Mesodermal cell (in vitro differentiated cells): ENCODE measurements at regions not wholly inside any gene's neighbourhood (a gene's known extent, or its start where the extent isn't known, plus 50 kb on each side); places are given as distances from the start of the nearest gene placed in this dataset.

ENCODE experiments used
- H3K27ac ChIP-seq: 2 replicates; pipeline ENCODE4 v1.7.0; 2013; ENCODE audit warnings: mild to moderate bottlenecking, low read depth, low read length, moderate library complexity; ENCODE audit not compliant: severe bottlenecking
- H3K36me3 ChIP-seq: 2 replicates; pipeline ENCODE4 v1.7.1; 2013; ENCODE audit warnings: mild to moderate bottlenecking, low read length, moderate library complexity; ENCODE audit not compliant: control insufficient read depth, insufficient read depth
- H3K4me1 ChIP-seq: one replicate; pipeline ENCODE4 v1.7.1; 2013; ENCODE audit warnings: mild to moderate bottlenecking, low read length; ENCODE audit not compliant: insufficient read depth, control insufficient read depth, poor library complexity, severe bottlenecking
- H3K4me3 ChIP-seq: 2 replicates; pipeline ENCODE4 v1.7.0; 2013; ENCODE audit warnings: low read length, control low read depth, mild to moderate bottlenecking; ENCODE audit not compliant: insufficient read depth, poor library complexity, severe bottlenecking; ENCODE audit errors: extremely low read depth
- H3K9me3 ChIP-seq: 2 replicates; pipeline ENCODE4 v1.7.1; 2013; ENCODE audit warnings: mild to moderate bottlenecking, low read length, moderate library complexity; ENCODE audit not compliant: control insufficient read depth
- WGBS, 2 experiments: methylation state at CpG; one replicate each; pipeline ENCODE4 v1.1.5; 2013; ENCODE audit warnings: missing lambda C conversion rate in 2 of 2; ENCODE audit not compliant: insufficient coverage in 2 of 2; 5-methylcytosine and 5-hydroxymethylcytosine counted together

DNA sequence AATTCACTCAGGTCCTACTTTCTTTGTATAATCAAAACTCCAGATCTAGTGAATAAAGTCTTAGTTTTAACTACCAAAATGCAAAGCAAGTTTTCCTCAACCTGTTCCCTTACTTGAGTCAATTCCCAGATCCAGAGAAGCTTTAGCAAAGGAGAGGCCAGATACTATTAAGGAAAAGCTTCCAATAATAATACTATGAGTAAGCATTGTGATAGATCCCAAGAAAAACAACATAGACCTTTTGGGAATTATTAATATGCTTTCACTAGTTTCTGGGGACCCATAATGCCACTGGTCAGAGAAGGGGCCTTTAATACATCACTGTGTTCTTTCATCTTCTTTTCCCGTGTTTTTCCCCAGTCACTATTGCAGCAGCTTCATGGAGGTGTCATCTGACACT is 339.9 kb upstream of the CDIN1 start:
- no peaks in the 10 kb centered on the region for H3K4me1 ChIP-seq
- no peak overlapping the region for H3K4me3 ChIP-seq
- H3K27ac ChIP-seq, result no peak overlapping the region
- peaks cover 5% of the 10 kb centered on the region for H3K9me3 ChIP-seq
- no peaks in the 10 kb centered on the region for H3K36me3 ChIP-seq
- WGBS, 2 experiments, result 100% methylated on average over 1 of the region's 1 CpG; no CpG with 5 or more reads in 1 of the 2 experiments

DNA sequence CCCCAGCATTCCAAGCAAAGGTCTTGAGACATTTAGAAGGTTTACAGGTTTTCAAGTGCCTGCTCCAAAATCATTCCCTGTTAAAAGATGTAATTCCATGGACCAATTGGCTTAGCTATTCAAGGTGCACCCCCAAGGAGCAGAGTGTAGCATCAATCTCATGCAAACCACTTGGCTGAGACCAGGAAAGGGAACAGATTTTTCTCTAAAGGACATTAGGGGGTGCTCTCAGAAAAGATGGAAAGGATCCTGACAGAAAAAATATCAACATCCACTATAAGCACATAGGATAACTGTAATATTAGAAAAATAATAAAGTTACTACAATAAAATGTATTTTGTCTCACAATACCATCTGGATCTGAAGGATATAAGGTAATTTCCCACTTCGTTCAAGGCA is 328.0 kb upstream of the CDIN1 start:
- Histone ChIP-seq H3K4me1 (no peaks in the 10 kb centered on the region), H3K27ac (no peak overlapping the region), H3K4me3 (no peak overlapping the region), H3K9me3 (no peaks in the 10 kb centered on the region), H3K36me3 (no peaks in the 10 kb centered on the region)
- no CpG with 5 or more reads among the region's 1 CpG for WGBS, 2 experiments

DNA sequence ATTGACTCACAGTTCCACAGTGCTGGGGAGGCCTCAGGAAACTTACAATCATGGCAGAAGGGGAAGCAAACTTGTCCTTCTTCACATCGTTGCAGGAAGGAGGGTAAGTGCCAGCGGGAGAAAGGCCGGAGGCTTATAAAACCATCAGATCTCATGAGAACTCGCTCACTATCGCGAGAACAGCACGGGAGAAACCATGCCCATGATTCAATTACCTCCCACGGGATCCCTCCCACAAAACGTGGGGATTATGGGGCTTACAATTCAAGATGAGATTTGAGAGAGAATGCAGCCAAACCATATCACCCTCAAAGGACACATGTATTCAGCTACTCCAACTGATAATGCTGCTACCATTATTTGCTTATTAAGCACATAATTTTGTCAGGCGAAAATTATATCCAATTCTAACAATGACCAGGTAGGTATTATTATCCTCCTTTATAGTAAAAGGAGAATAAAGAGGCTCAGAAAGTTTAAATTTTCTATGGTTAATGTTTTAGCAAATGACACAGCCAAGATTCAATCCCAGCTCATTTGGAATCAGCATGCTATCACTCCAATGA is 327.2 kb upstream of the CDIN1 start:
- H3K4me3 ChIP-seq, result no peak overlapping the region
- H3K4me1 ChIP-seq, result no peaks in the 10 kb centered on the region
- WGBS, 2 experiments, result 81 to 92% methylated on average over 6 to 9 of the region's 10 CpGs

DNA sequence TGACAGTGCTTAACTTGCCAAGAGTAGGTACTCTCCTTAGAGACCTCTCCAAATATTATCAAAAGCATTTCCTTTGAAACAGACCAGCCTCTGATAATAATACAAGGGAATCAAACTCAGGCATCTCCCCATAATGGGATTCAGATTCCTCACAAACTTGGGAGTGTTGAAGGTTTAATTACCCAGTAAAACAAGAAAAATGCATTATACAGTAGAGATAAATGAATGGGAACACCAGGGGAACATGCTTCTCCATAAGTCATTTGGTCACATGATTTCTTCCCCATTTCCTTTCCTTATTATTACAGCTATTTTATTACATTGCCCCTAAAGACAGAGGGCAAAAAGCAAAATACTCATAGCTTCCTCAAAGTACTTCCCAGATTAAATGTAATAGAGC is 325.0 kb upstream of the CDIN1 start:
- Histone ChIP-seq H3K9me3 (no peaks in the 10 kb centered on the region), H3K27ac (no peak overlapping the region), H3K4me3 (no peak overlapping the region), H3K36me3 (no peaks in the 10 kb centered on the region), H3K4me1 (no peaks in the 10 kb centered on the region)

More for the DNA sequence above, 327.2 kb upstream of the CDIN1 start:
- Histone ChIP-seq H3K27ac (no peak overlapping the region), H3K36me3 (no peaks in the 10 kb centered on the region), H3K9me3 (no peaks in the 10 kb centered on the region)

DNA sequence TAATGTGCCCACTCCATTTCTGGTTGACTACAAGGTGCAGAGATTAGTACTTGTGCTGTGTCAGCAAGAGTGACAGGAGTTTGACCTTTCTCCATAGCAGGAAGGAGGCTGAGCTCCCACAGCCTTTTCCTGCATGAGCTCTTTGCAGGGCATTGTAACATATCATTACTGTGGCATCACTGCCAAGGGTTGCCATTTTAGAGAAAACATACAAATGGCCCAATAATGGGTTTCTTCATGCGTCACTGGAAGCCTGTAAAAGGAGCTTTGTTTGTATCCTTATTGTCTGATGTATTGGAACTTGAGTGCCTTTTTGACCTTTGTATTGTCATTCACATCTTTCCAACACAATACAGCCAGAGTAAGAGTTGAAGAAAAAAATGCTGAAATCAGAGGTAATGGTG is 323.0 kb upstream of the CDIN1 start:
- Histone ChIP-seq H3K9me3 (no peaks in the 10 kb centered on the region), H3K4me3 (no peak overlapping the region), H3K27ac (no peak overlapping the region), H3K36me3 (no peaks in the 10 kb centered on the region), H3K4me1 (no peaks in the 10 kb centered on the region)
- no CpG with 5 or more reads among the region's 1 CpG for WGBS, 2 experiments

DNA sequence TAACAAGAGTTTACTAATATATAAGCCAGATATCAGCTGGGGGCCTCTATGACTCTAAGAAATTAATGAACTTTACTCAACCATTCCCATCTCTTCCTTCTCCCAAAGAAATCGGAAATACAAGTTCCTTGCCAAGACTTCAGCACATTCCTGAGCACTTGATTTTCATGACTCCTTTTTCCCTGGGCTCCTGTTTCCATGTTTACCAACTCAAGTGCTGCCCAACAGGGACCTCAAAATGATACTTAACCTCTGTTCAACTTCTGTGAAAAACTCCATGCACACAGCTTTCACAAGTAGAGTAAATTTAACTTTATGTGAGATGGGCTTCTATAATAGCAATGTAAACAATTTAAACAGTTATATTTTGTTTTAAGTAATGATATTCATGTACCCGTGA is 315.8 kb upstream of the CDIN1 start:
- WGBS, 2 experiments, result 67 to 80% methylated on average over 1 of the region's 2 CpGs

DNA sequence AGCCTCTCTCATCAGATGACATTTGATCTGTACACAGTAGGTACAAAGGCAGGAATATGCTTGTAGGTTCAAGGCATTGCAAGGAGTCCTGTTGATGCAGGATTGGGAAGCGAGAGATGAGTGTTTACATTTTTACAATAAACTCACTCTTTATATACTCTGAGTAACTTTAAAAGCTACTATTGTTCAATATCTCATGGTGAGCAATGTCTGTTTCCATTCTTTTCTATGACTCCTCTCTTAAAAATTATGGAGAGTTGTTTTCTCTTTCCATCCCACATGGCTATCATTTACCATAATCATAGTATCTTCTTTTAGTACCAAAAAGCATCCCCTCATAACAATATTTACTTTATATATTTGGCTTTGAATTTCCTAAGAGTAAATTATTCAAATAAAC is 314.0 kb upstream of the CDIN1 start:
- Histone ChIP-seq H3K4me1 (no peaks in the 10 kb centered on the region), H3K9me3 (no peaks in the 10 kb centered on the region), H3K4me3 (no peak overlapping the region), H3K36me3 (no peaks in the 10 kb centered on the region), H3K27ac (no peak overlapping the region)
- WGBS, 2 experiments, result no CpG with 5 or more reads among the region's 1 CpG

More for the DNA sequence above, 315.8 kb upstream of the CDIN1 start:
- H3K27ac ChIP-seq, result no peak overlapping the region
- no peaks in the 10 kb centered on the region for H3K36me3 ChIP-seq
- H3K4me3 ChIP-seq, result no peak overlapping the region
- H3K9me3 ChIP-seq, result no peaks in the 10 kb centered on the region
- H3K4me1 ChIP-seq, result no peaks in the 10 kb centered on the region

DNA sequence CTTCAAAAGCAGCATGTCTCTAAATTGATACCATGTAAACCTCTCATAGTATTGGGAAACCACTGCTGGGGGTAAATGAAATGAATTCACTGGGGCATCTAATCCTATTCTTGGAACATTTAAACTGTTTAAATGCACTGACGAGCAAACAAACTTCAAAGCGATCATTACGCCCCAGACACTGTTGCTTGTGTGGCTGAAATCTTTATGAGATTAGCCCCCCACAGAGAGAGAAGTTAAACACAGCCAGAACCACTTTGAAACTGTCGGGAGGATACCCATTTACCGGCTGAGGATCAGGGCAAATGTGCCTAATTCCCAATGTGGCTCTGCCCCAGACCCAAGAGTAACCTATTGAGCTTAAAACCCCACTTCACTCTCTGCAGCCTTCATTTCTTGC is 308.4 kb upstream of the CDIN1 start:
- no peak overlapping the region for H3K4me3 ChIP-seq
- WGBS, 2 experiments, result 26 to 50% methylated on average over 2 to 5 of the region's 5 CpGs

DNA sequence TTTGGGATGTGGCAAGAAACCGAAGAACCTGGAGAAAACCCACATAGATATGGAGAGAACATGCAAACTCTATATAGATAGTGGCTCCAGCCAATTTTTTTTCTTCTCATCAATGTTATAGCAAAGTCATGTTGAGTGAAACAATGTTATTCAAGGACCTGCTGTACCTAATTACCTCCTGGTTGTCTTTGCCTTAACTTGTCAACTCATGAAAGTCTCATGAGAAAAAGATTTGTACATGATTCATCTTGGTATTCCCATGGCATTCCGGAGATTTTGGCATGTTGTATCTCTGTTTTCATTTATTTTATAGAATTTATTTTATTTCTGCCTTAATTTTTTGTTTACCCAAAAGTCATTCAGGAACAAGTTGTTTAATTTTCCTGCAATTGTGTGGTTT is 303.8 kb upstream of the CDIN1 start:
- Histone ChIP-seq H3K9me3 (peaks cover 14% of the 10 kb centered on the region), H3K36me3 (no peaks in the 10 kb centered on the region), H3K27ac (no peak overlapping the region), H3K4me3 (no peak overlapping the region), H3K4me1 (no peaks in the 10 kb centered on the region)
- WGBS, 2 experiments, result 88% methylated on average over 1 of the region's 2 CpGs; no CpG with 5 or more reads in 1 of the 2 experiments

More for the DNA sequence above, 308.4 kb upstream of the CDIN1 start:
- Histone ChIP-seq H3K9me3 (no peaks in the 10 kb centered on the region), H3K27ac (no peak overlapping the region), H3K36me3 (no peaks in the 10 kb centered on the region), H3K4me1 (no peaks in the 10 kb centered on the region)

DNA sequence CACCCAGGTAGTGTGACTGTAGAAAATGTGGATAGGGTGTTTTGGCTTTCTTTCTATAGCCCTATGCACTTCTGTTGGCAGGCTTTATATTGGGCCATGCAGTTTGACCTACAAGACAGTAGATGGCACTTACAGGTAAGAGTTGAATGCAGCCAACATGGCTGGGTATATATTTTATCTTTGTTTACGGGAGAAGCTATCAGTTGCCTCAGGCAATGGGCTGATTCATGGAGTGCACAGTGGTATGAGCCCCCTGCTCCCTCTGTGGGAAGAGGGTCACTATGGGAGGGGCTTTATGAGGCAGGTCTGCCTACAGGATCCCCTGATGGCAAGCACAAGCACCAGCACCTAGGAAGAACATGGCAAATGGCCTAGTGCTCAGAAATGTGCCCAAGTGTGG is 301.2 kb upstream of the CDIN1 start:
- H3K4me1 ChIP-seq, result no peaks in the 10 kb centered on the region

DNA sequence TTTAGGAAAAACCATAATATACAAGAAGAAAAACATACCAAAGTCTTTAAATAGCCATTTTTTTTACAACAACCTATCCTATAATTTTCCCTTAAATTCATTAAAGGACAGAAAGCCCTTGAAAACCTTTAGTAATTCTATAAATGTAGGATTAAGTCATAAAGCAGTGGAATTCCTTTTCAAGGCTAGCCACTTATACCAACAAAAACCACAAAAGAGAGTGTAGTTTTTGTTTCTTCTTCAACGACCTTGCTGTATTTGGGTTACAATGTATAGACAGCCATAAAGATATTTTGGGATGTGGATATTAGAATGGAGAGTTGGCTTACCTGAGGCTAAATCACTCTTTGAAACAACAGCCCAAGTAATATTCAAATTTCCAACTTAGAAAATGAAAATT is 296.6 kb upstream of the CDIN1 start:
- Histone ChIP-seq H3K4me3 (no peak overlapping the region), H3K4me1 (no peaks in the 10 kb centered on the region), H3K36me3 (no peaks in the 10 kb centered on the region), H3K27ac (no peak overlapping the region), H3K9me3 (peaks cover 14% of the 10 kb centered on the region)
- no CpG with 5 or more reads among the region's 1 CpG for WGBS, 2 experiments

More for the DNA sequence above, 301.2 kb upstream of the CDIN1 start:
- 80 to 83% methylated on average over 1 of the region's 1 CpG for WGBS, 2 experiments
- Histone ChIP-seq H3K9me3 (peaks cover 14% of the 10 kb centered on the region), H3K27ac (no peak overlapping the region), H3K36me3 (no peaks in the 10 kb centered on the region), H3K4me3 (no peak overlapping the region)
